ENCODE measurements at regions not wholly inside any gene's neighbourhood (a gene's known extent, or its start where the extent isn't known, plus 50 kb on each side); places are given as distances from the start of the nearest gene placed in this dataset.

- intact Hi-C loops (cut with micrococcal nuclease), result no loop called here
- H3K9me2 ChIP-seq (ENCODE audit: insufficient read depth), result no peaks in the 10 kb centered on the region
- no TSS peak for BruUV-seq (replicated peaks)
- H3K4me2 ChIP-seq (ENCODE audit: low read length), result no peak overlapping the region
- ChIA-PET RAD21 (ENCODE audit: low non-redundant PET in 1 of 2, low total read pairs in 2 of 2, uncharacterized antibody in 2 of 2, unreplicated experiment in 2 of 2) (no interaction called here), CTCF (no interaction called here), POLR2A (no interaction called here)
- H3K9ac ChIP-seq (ENCODE audit: low read length), result no peak overlapping the region
- no peaks in the 10 kb centered on the region for H4K20me1 ChIP-seq (ENCODE audit: insufficient read depth)
- no peaks in the 10 kb centered on the region for H3K36me3 ChIP-seq (ENCODE audit: control insufficient read depth in 1 of 2, insufficient read depth in 2 of 2, low read length in 2 of 2)
- TF ChIP-seq EGR1 (IDR thresholded peaks at IDR 0.05; ENCODE audit: low read depth) (no peak), EZH2phosphoT487 (IDR thresholded peaks at IDR 0.05; ENCODE audit: borderline replicate concordance) (no peak), CBX3 (IDR thresholded peaks at IDR 0.05; ENCODE audit: low read depth) (no peak), ZBTB33 (IDR thresholded peaks at IDR 0.05; ENCODE audit: extremely low read depth, insufficient replicate concordance, low read length) (no peak), ZFX (IDR thresholded peaks at IDR 0.05) (no peak), FOSL1 (IDR thresholded peaks at IDR 0.05; ENCODE audit: low read depth) (no peak), EZH2 (IDR thresholded peaks at IDR 0.05) (no peak), YY1 (IDR thresholded peaks at IDR 0.05; ENCODE audit: extremely low read depth, insufficient replicate concordance, low read depth, low read length) (no peak), ELF1 (IDR thresholded peaks at IDR 0.05; ENCODE audit: borderline replicate concordance, low read depth) (no peak), POLR2AphosphoS5 (IDR thresholded peaks at IDR 0.05; ENCODE audit: low read depth, low read length) (no peak), POLR2A (IDR thresholded peaks at IDR 0.05; ENCODE audit: borderline replicate concordance, extremely low read depth, insufficient read depth, insufficient read length) (no peak), TCF7L2 (IDR thresholded peaks at IDR 0.05; ENCODE audit: borderline replicate concordance, extremely low read depth, insufficient read depth, insufficient read length) (no peak), SP1 (IDR thresholded peaks at IDR 0.05; ENCODE audit: low read depth) (no peak), SRF (IDR thresholded peaks at IDR 0.05; ENCODE audit: low read depth) (no peak), ZNF274 (IDR thresholded peaks at IDR 0.05; ENCODE audit: low read depth, low read length) (no peak)
- TF ChIP-seq, protein P1, sequence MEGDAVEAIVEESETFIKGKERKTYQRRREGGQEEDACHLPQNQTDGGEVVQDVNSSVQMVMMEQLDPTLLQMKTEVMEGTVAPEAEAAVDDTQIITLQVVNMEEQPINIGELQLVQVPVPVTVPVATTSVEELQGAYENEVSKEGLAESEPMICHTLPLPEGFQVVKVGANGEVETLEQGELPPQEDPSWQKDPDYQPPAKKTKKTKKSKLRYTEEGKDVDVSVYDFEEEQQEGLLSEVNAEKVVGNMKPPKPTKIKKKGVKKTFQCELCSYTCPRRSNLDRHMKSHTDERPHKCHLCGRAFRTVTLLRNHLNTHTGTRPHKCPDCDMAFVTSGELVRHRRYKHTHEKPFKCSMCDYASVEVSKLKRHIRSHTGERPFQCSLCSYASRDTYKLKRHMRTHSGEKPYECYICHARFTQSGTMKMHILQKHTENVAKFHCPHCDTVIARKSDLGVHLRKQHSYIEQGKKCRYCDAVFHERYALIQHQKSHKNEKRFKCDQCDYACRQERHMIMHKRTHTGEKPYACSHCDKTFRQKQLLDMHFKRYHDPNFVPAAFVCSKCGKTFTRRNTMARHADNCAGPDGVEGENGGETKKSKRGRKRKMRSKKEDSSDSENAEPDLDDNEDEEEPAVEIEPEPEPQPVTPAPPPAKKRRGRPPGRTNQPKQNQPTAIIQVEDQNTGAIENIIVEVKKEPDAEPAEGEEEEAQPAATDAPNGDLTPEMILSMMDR (IDR thresholded peaks at IDR 0.05 in 2 of 3, conservative IDR thresholded peaks at IDR 0.05 in 1 of 3; ENCODE audit: borderline replicate concordance in 1 of 3, insufficient read depth in 1 of 3, low read depth in 2 of 3, low read length in 2 of 3), result no peak
- H3K79me2 ChIP-seq (ENCODE audit: insufficient read depth, low read length), result no peaks in the 10 kb centered on the region
- DNase-seq (ENCODE audit: low read depth, low spot score) (no peak), ATAC-seq (no peak)
- H3K4me3 ChIP-seq (replicated peaks in 1 of 2; ENCODE audit: low read depth in 1 of 2, low read length in 2 of 2), result no peak overlapping the region
- H3K27ac ChIP-seq (ENCODE audit: low read depth, low read length), result no peak overlapping the region
- H3K27me3 ChIP-seq (ENCODE audit: insufficient read depth, low read length), result no peaks in the 10 kb centered on the region; the same call in 1 of the 2 replicates
- peaks cover 4 to 22% of the 10 kb centered on the region in 2 experiments; a peak in 3 of 4 replicates for H3K4me1 ChIP-seq (ENCODE audit: control insufficient read depth in 1 of 2, insufficient read depth in 2 of 2, low read length in 2 of 2)
- H2AFZ ChIP-seq (ENCODE audit: low read depth, low read length, poor library complexity, severe bottlenecking), result no peak overlapping the region
- H3K9me3 ChIP-seq (ENCODE audit: control insufficient read depth in 1 of 2, insufficient read depth in 1 of 2, low read depth in 1 of 2, low read length in 2 of 2), result no peaks in the 10 kb centered on the region
Measured at GRCh38 chr10:100652406-100653135, 92.8 kb upstream of the PAX2 start.

Data from HCT116 (cell line).